GM11168 (cell line): ENCODE measurements at regions not wholly inside any gene's neighbourhood (a gene's known extent, or its start where the extent isn't known, plus 50 kb on each side); places are given as distances from the start of the nearest gene placed in this dataset.

Experiments
- in situ Hi-C: fragments of 300-500 bp; cut with MboI; formaldehyde crosslinking; loops from one replicate; pipeline ENCODE4 v1.12.0; 2022; ENCODE audit warnings: low sequenced_read_pairs; ENCODE audit not compliant: unreplicated experiment

- in situ Hi-C loops = no loop called here
Observed at GRCh38 chr4:43339435-43339834, 446.9 kb downstream of the GRXCR1 start.

GRCh38 chr4:43341741-43342140 is 449.2 kb downstream of the GRXCR1 start:
- in situ Hi-C loops = no loop called here

GRCh38 chr4:43343298-43343697 is 450.8 kb downstream of the GRXCR1 start:
- in situ Hi-C loops = no loop called here

- in situ Hi-C loops = no loop called here
Observed at GRCh38 chr4:43345323-43345925, 452.9 kb downstream of the GRXCR1 start.

- in situ Hi-C loops = no loop called here
Observed at GRCh38 chr4:43348591-43348990, 456.1 kb downstream of the GRXCR1 start.

- in situ Hi-C loops = no loop called here
Observed at GRCh38 chr4:43351970-43352806, 459.7 kb downstream of the GRXCR1 start.

GRCh38 chr4:43352859-43353258 is 460.3 kb downstream of the GRXCR1 start:
- in situ Hi-C loops = no loop called here

- in situ Hi-C loops = no loop called here
Observed at GRCh38 chr4:43353552-43353951, 461.0 kb downstream of the GRXCR1 start.

GRCh38 chr4:43356786-43357185 is 464.3 kb downstream of the GRXCR1 start:
- in situ Hi-C loops = no loop called here

- in situ Hi-C loops = no loop called here
Observed at GRCh38 chr4:43357252-43357974, 464.9 kb downstream of the GRXCR1 start.

- in situ Hi-C loops = no loop called here
Observed at GRCh38 chr4:43360296-43360695, 467.8 kb downstream of the GRXCR1 start.

- in situ Hi-C loops = no loop called here
Observed at GRCh38 chr4:43362875-43363636, 470.5 kb downstream of the GRXCR1 start.

GRCh38 chr4:43369036-43369594 is 476.6 kb downstream of the GRXCR1 start:
- in situ Hi-C loops = no loop called here

- in situ Hi-C loops = no loop called here
Observed at GRCh38 chr4:43373201-43373600, 480.7 kb downstream of the GRXCR1 start.

GRCh38 chr4:43374216-43374751 is 481.8 kb downstream of the GRXCR1 start:
- in situ Hi-C loops = no loop called here

- in situ Hi-C loops = no loop called here
Observed at GRCh38 chr4:43379016-43379415, 486.5 kb downstream of the GRXCR1 start.

- in situ Hi-C loops = no loop called here
Observed at GRCh38 chr4:43380093-43380492, 487.6 kb downstream of the GRXCR1 start.

GRCh38 chr4:43391069-43391468 is 498.6 kb downstream of the GRXCR1 start:
- in situ Hi-C loops = no loop called here

- in situ Hi-C loops = no loop called here
Observed at GRCh38 chr4:43394976-43395375, 502.5 kb downstream of the GRXCR1 start.

GRCh38 chr4:43399726-43400125 is 507.2 kb downstream of the GRXCR1 start:
- in situ Hi-C loops = no loop called here
